ENCODE measurements at regions not wholly inside any gene's neighbourhood (a gene's known extent, or its start where the extent isn't known, plus 50 kb on each side); places are given as distances from the start of the nearest gene placed in this dataset.

DNA sequence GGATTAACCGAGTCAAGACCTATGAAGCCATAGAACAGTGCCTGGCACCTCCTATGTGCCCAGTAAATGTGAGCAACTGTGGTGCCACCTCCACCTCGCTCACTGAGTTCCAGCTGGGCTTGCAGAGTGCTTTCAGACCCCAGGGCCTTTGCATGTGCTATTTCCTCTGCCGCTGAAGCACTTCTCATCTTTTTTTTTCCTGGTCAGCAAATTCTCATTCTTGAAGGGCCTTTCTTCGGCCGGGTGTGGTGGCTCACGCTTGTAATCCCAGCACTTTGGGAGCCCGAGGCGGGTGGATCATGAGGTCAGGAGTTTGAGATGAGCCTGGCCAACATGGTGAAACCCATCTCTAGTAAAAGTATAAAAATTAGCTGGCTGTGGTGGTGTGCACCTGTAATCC is 76.5 kb downstream of the MSX1 start:
- Mint-ChIP-seq H3K9me3 (ENCODE audit: unreplicated experiment) (no peaks in the 10 kb centered on the region), H3K36me3 (ENCODE audit: insufficient read depth, unreplicated experiment) (no peaks in the 10 kb centered on the region), H3K27ac (ENCODE audit: unreplicated experiment) (no peak overlapping the region), H3K4me1 (ENCODE audit: low read depth, unreplicated experiment) (no peaks in the 10 kb centered on the region), H3K4me3 (ENCODE audit: unreplicated experiment) (no peak overlapping the region), H3K27me3 (ENCODE audit: insufficient read depth, unreplicated experiment) (peaks cover 6% of the 10 kb centered on the region)
- Histone ChIP-seq H3K9me3 (no peaks in the 10 kb centered on the region), H3K27me3 (replicated peaks; ENCODE audit: control insufficient read depth, insufficient read depth, low read length) (no peaks in the 10 kb centered on the region), H3K4me1 (no peaks in the 10 kb centered on the region), H3K4me3 (ENCODE audit: low read depth, low read length) (no peak overlapping the region), H3K36me3 (ENCODE audit: control insufficient read depth, insufficient read depth, low read length) (no peaks in the 10 kb centered on the region)
- POLR2A ChIA-PET = no interaction called here
- intact Hi-C loops (cut with micrococcal nuclease; ENCODE audit: unreplicated experiment) = no loop called here
- no peak for DNase-seq
- TF ChIP-seq, protein P1, sequence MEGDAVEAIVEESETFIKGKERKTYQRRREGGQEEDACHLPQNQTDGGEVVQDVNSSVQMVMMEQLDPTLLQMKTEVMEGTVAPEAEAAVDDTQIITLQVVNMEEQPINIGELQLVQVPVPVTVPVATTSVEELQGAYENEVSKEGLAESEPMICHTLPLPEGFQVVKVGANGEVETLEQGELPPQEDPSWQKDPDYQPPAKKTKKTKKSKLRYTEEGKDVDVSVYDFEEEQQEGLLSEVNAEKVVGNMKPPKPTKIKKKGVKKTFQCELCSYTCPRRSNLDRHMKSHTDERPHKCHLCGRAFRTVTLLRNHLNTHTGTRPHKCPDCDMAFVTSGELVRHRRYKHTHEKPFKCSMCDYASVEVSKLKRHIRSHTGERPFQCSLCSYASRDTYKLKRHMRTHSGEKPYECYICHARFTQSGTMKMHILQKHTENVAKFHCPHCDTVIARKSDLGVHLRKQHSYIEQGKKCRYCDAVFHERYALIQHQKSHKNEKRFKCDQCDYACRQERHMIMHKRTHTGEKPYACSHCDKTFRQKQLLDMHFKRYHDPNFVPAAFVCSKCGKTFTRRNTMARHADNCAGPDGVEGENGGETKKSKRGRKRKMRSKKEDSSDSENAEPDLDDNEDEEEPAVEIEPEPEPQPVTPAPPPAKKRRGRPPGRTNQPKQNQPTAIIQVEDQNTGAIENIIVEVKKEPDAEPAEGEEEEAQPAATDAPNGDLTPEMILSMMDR (IDR thresholded peaks at IDR 0.05; ENCODE audit: insufficient read depth in 1 of 2, low read depth in 1 of 2, low read length in 1 of 2, severe bottlenecking in 1 of 2, unreplicated experiment in 1 of 2) = no peak
- CTCF ChIA-PET = no interaction called here
- BruUV-seq (replicated peaks) = no TSS peak

DNA sequence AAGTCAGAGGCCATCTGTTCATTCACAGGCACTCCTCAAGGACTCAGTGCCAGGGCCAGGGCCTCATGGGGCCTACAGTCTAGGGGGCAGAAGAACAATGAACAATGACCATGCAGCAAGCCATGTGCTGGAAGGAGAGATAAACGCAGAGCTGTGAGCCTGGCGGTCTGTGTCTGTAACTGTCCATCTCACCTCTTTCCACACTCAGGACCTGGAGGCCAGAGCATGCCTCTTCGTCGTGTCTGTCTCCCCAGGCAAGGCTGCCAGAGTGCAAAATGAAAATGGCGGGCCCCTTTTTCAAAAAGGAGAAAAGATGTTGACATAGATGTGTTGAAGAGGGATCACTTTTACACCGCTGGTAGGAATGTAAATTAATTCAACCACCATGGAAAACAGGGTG is 78.5 kb downstream of the MSX1 start:
- intact Hi-C loops (cut with micrococcal nuclease; ENCODE audit: unreplicated experiment) = no loop called here
- H3K4me3 Mint-ChIP-seq (ENCODE audit: unreplicated experiment) = no peak overlapping the region
- H3K27ac Mint-ChIP-seq (ENCODE audit: unreplicated experiment) = no peak overlapping the region
- TF ChIP-seq, protein P1 (IDR thresholded peaks at IDR 0.05; ENCODE audit: insufficient read depth in 1 of 2, low read depth in 1 of 2, low read length in 1 of 2, severe bottlenecking in 1 of 2, unreplicated experiment in 1 of 2) = no peak
- no peak for DNase-seq
- ChIA-PET CTCF (no interaction called here), POLR2A (no interaction called here)
- H3K4me3 ChIP-seq (ENCODE audit: low read depth, low read length) = no peak overlapping the region
- no peaks in the 10 kb centered on the region for H3K4me1 Mint-ChIP-seq (ENCODE audit: low read depth, unreplicated experiment)
- no peaks in the 10 kb centered on the region for H3K9me3 Mint-ChIP-seq (ENCODE audit: unreplicated experiment)
- H3K4me1 ChIP-seq = no peaks in the 10 kb centered on the region
- H3K9me3 ChIP-seq = no peaks in the 10 kb centered on the region
- peaks cover 6% of the 10 kb centered on the region for H3K27me3 Mint-ChIP-seq (ENCODE audit: insufficient read depth, unreplicated experiment)
- H3K36me3 Mint-ChIP-seq (ENCODE audit: insufficient read depth, unreplicated experiment) = no peaks in the 10 kb centered on the region
- no TSS peak for BruUV-seq (replicated peaks)
- H3K27me3 ChIP-seq (replicated peaks; ENCODE audit: control insufficient read depth, insufficient read depth, low read length) = no peaks in the 10 kb centered on the region
- no peaks in the 10 kb centered on the region for H3K36me3 ChIP-seq (ENCODE audit: control insufficient read depth, insufficient read depth, low read length)

DNA sequence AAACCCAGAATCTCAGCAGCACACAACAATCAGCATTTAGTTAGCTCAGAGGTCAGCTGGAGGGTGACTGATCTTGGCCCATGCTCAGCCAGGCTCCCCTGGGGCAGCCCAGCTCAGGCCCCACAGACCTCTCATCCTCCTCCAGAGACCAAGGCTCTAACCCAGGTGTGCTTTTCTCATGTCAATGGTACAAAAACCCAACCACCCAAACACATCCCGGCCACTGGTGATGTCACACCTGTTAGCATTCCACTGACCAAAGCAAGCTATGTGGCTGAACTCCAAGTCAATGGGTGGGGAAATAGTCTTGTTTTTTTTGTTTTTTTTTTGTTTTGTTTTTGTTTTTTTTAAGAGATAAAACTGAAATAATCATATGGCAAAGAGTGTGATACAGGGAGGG is 77.5 kb downstream of the CYTL1 start:
- no peaks in the 10 kb centered on the region for H3K9me3 Mint-ChIP-seq (ENCODE audit: unreplicated experiment)
- intact Hi-C loops (cut with micrococcal nuclease; ENCODE audit: unreplicated experiment) = no loop called here
- H3K9me3 ChIP-seq = no peaks in the 10 kb centered on the region
- H3K27ac Mint-ChIP-seq (ENCODE audit: unreplicated experiment) = no peak overlapping the region
- no peak overlapping the region for H3K4me3 ChIP-seq (ENCODE audit: low read depth, low read length)
- no peaks in the 10 kb centered on the region for H3K27me3 ChIP-seq (replicated peaks; ENCODE audit: control insufficient read depth, insufficient read depth, low read length)
- TF ChIP-seq, protein P1 (IDR thresholded peaks at IDR 0.05; ENCODE audit: insufficient read depth in 1 of 2, low read depth in 1 of 2, low read length in 1 of 2, severe bottlenecking in 1 of 2, unreplicated experiment in 1 of 2) = no peak
- DNase-seq = no peak
- H3K4me1 Mint-ChIP-seq (ENCODE audit: low read depth, unreplicated experiment) = no peaks in the 10 kb centered on the region
- ChIA-PET CTCF (no interaction called here), POLR2A (no interaction called here)
- H3K27me3 Mint-ChIP-seq (ENCODE audit: insufficient read depth, unreplicated experiment) = peaks cover 8% of the 10 kb centered on the region
- no TSS peak for BruUV-seq (replicated peaks)
- no peaks in the 10 kb centered on the region for H3K4me1 ChIP-seq
- no peaks in the 10 kb centered on the region for H3K36me3 ChIP-seq (ENCODE audit: control insufficient read depth, insufficient read depth, low read length)
- no peaks in the 10 kb centered on the region for H3K36me3 Mint-ChIP-seq (ENCODE audit: insufficient read depth, unreplicated experiment)
- H3K4me3 Mint-ChIP-seq (ENCODE audit: unreplicated experiment) = no peak overlapping the region
